NOMO-1 (cell line): ENCODE measurements at regions not wholly inside any gene's neighbourhood (a gene's known extent, or its start where the extent isn't known, plus 50 kb on each side); places are given as distances from the start of the nearest gene placed in this dataset.

ENCODE experiments used
- DNase-seq, 2 experiments: peaks; one replicate each; lab custom pipeline; 2025; ENCODE audit not compliant: unreplicated experiment in 2 of 2; lab: John Stamatoyannopoulos, UW

GRCh38 chr5:167900340-167900935 is 391.0 kb upstream of the WWC1 start:
- DNase-seq = no peak

DNA sequence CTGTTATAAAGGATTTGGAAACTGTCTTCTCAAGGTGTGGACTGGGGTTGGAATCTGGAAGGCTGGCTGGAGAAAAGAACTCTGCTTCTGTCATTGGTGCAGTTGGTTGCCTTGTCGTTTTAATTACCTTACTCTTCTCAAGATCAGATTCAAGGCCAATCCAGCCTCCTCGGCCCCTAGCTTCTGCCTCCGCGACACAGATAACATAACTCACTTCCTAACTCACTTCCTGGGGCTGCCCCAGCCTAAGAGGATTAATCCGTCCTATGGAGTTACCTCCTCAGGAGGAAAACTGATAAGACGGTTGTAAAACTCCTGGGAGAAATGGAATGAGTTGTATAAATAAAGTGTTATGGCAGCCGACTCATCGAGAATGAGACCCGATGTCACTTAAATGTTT is 389.1 kb upstream of the WWC1 start:
- DNase-seq = no peak

DNA sequence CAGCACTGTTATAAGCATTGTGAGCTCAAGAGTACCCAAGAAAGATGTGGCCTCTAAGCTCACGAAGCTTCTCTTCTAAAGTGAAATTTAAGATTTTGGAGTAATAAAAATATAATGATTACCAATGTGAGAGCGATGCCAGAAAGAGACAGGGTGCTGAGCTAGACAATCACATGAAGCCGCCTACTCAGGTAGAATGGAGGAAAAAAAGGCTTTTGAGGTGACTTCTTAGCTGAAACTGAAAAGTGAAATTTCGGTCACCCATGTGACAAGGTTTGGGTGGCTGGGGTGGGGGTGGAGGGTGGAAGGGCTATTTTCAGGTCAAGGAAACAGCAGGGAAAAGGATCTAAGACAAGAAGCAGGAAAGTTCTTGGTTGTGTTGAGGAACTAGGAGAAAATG is 388.2 kb upstream of the WWC1 start:
- no peak for DNase-seq

DNA sequence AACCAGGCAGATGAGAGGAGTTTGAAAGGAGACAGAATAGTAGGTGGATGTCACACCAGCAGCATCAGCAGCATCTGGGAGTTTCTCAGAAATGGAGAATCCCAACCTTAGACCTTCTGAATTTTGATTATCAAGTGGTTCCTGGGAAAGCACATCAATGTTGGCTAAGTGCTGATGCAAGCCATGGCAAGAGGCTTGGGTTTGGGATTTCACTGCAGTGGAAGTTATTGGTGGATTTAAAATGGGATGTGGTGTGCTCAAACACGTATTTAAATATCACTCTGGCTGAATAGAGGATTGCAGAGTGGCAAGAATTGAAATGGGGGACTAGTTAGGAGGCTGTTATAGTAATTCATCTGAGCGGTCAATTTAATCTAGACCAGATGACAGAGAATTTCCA is 387.8 kb upstream of the WWC1 start:
- no peak for DNase-seq

DNA sequence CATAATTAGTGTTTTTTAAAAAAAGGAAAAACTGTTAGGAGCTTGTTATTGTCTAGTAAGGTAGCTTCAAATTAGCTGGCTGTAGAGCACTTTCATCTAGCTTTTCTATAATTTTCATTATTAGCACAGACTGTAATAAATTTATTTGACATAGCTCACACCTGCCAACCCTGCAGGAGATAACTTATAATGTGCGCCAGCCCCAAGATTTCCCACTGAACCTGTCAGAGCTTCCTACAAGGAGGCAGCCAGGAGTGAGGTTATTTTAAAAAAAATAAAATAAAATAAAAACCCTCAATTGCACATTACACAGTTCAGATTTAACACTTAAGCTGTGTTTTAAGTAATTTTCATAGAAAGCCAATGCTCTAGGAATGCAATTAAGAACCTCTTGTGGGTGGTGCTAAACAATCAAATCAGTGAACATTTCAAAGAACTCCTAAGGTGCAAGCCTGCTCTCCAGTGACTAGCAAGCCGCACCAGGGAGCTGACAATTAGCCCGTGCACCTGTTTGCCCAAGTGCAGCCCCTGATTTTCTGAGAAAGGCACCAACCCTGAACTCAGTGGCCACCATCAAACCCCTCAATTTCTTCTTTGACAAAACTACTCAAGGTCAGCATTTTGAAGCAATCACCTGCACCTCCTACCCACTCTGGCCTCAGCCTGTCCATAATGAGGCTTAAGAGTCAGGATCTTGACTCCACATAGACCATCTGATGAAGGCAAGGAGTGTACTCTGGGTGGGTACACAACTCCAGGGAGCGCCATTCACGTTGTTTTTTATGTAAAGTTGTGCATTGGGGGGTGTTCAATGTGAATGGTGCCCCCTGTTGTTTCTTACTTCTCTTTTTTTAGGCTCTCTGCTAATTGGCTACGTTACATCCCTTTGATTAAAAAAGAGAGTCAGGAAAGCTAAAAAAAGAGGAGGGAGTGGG is 385.3 kb upstream of the WWC1 start:
- DNase-seq = no peak

GRCh38 chr5:167908606-167909005 is 382.8 kb upstream of the WWC1 start:
- DNase-seq = no peak

GRCh38 chr5:167912941-167913665 is 378.3 kb upstream of the WWC1 start:
- DNase-seq = no peak

- no peak for DNase-seq
Measured at GRCh38 chr5:167915237-167915636, 376.2 kb upstream of the WWC1 start.

GRCh38 chr5:167916261-167916691 is 375.2 kb upstream of the WWC1 start:
- DNase-seq = no peak

DNA sequence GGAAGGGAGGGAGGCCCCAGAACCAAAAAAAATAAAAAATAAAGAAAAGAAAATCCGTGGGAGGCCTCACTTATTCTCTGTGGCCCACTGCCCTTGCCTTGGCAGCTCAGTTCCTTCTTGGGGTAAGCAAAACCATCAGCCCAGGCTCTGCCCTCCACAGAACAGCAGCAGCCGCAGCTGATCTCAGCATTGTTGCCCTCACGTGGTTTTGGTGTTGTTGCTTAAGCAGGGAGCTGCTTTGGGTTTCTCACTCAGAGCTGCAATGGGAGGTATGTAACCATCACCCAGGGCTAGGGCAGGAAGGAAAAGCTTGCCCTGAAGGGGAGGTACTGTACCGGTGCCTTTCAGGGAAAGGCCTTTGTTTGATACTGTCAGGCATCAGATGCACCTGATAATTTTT is 374.7 kb upstream of the WWC1 start:
- DNase-seq = no peak

DNA sequence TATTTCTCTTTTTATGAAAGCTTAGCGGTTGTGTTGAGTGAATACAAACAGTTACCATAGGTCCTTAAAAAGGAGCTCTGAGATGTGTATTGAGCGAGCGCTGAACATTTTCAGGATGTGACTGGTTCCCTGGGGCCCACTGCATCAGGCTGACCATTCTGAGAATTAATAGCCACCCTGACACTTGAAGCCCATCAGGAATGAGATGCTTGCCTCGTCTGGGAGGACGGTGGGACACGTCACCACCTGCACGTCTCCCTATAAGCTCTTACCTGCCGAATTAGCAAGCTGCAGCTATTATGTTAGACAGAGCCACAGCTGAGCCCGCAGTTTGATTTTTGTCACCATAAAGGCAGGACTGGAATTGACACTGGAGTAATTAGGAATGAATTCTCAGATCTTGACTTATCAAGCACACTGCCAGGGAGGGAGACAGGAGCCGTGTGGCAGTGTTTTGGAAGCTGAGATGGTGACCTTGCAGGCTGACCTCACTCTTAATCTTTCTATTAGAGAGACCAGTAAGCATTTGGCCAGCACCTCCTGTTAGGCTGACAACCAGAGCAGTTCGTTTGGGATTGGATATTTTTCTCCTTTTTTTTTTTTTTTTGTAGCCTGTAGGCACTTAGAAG is 373.1 kb upstream of the WWC1 start:
- DNase-seq = no peak

DNA sequence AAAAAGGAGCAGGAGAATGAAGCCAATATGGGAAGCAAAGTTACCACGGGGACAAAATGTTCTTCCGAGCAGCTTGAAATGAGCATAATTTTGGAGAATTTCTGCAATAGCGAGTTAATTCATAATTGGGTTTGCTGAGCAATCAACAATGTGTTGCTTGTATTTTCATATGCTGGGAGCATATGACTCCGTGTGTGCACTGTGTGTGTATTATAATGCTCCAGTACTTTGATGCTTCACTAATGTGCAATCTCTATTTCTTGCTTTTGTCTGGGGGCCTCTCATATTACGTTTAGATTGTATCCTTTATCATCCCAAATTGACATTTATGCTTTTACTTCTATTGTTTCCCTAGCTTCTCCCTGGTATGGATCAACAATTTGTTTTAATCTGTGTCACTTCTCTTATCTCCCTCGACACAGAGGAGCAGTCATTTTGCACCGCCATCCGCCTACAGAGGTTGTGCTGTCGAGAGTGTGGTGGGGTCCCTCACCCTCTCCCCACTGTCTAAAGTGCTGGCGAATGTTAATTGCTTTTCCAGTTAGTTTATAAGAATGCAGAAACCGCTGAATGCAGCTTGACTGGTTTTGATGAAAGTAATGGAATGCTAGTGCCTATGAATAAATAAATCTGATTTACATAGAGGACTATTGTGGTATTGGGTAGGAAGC is 372.5 kb upstream of the WWC1 start:
- no peak for DNase-seq

- peak in 1 of 2 experiments; percentile 11 for DNase-seq
Measured at GRCh38 chr5:167920589-167920988, 370.9 kb upstream of the WWC1 start.

DNA sequence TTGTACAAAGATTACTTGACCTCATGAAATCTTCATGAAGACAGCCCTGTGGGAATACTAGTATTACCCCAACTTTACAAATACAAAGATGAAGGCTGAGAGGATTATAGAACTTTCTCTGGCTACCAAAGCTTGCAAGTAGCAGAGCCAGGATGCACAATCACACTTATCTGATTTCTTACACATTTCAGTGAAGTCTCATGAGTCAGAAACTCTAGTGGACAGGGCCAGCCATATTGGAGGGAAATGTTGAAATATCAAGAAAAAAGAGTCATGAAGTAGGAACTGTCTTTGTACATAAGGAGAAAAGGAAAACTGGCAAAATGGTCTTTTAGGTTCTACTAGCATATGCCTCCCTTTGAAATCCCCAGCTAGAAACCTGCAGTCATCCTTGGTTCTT is 369.6 kb upstream of the WWC1 start:
- DNase-seq = no peak

DNA sequence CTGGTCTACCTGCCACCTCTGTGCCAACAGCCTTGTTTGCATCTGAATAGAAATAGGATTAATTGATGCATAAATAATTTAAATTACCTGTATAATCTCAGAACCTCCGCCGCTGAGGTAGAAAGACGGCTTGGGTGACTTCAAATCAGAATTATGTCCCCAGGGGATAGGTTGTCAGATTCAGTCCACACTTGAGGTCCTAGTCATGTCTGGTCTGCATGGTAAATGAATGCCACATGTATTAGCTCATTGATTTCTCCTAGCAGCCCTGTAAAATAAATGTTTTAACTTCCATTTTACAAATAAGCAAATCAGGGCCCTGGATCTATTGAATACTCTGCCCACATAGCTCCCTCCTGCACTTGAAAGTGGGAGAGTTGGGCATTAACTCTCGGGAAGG is 368.0 kb upstream of the WWC1 start:
- no peak for DNase-seq

GRCh38 chr5:167929841-167930240 is 361.6 kb upstream of the WWC1 start:
- DNase-seq = no peak

- DNase-seq = no peak
Measured at GRCh38 chr5:167934551-167934971, 356.9 kb upstream of the WWC1 start.

- no peak for DNase-seq
Measured at GRCh38 chr5:167936022-167936421, 355.4 kb upstream of the WWC1 start.

- no peak for DNase-seq
Measured at GRCh38 chr5:167936944-167937634, 354.4 kb upstream of the WWC1 start.

DNA sequence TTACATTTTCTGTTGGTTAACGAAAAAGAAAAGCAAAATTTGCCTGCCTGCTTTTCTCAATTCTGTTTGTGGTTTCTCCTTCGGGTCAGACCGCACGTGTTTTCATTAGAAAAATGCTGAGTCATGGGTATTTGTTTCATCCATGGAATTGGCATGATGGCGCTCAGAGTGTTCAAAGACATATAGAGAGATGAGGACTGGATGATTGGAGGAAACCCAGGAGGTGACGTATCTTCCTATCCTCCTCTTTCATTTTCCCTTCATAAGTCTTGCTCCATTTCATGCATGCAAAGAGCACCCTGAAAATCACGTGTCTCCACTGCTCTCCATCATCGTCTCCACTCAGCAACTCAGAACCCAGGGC is 353.8 kb upstream of the WWC1 start:
- DNase-seq = no peak
